HG02763 (cell line): ENCODE measurements at regions not wholly inside any gene's neighbourhood (a gene's known extent, or its start where the extent isn't known, plus 50 kb on each side); places are given as distances from the start of the nearest gene placed in this dataset.
A peak's percentile ranks its signal among the peaks of the same experiment; 100 is the strongest.
"Not testable (repeated sequence)": the region's sequence is repeated elsewhere in the genome, so short reads cannot be mapped to it uniquely, and the experiment has no call there.

Experiments
- ATAC-seq: cut with Tn5 transposase; IDR thresholded peaks from one replicate; pipeline ENCODE4 v1.9.1; 2021; ENCODE audit warnings: mild to moderate bottlenecking, moderate library complexity; ENCODE audit not compliant: unreplicated experiment

- ATAC-seq: peak; percentile 95
Measured at GRCh38 chr7:149714081-149714909, 59.1 kb downstream of the ZNF467 start.

- no peak for ATAC-seq
Measured at GRCh38 chr7:149713731-149714068, 59.7 kb downstream of the ZNF467 start.

- no peak for ATAC-seq
Measured at GRCh38 chr7:149713061-149713730, 60.2 kb downstream of the ZNF467 start.

GRCh38 chr7:149708026-149708425, 65.4 kb downstream of the ZNF467 start:
- ATAC-seq: no peak

GRCh38 chr7:149707448-149707886, 65.9 kb downstream of the ZNF467 start:
- ATAC-seq: no peak

- ATAC-seq: no peak
Measured at GRCh38 chr7:149706398-149706797, 67.0 kb downstream of the ZNF467 start.

- no peak for ATAC-seq
Measured at GRCh38 chr7:149704507-149704906, 68.9 kb downstream of the ZNF467 start.

- no peak for ATAC-seq
Measured at GRCh38 chr7:149703044-149703650, 70.2 kb downstream of the ZNF467 start.

GRCh38 chr7:149701495-149702240, 71.7 kb downstream of the ZNF467 start:
- ATAC-seq: no peak

- not testable (repeated sequence) for ATAC-seq
Measured at GRCh38 chr7:149697767-149698166, 75.6 kb downstream of the ZNF467 start.

- no peak for ATAC-seq
Measured at GRCh38 chr7:149696280-149696679, 77.1 kb downstream of the ZNF467 start.

- no peak for ATAC-seq
Measured at GRCh38 chr7:149692557-149692982, 80.8 kb downstream of the ZNF467 start.

GRCh38 chr7:149692056-149692455, 81.3 kb downstream of the ZNF467 start:
- no peak for ATAC-seq

- no peak for ATAC-seq
Measured at GRCh38 chr7:149690688-149691446, 82.5 kb downstream of the ZNF467 start.

- ATAC-seq: no peak
Measured at GRCh38 chr7:149689291-149689721, 84.1 kb downstream of the ZNF467 start.

GRCh38 chr7:149688836-149689235, 84.6 kb downstream of the ZNF467 start:
- ATAC-seq: no peak

GRCh38 chr7:149687820-149688219, 85.6 kb downstream of the ZNF467 start:
- ATAC-seq: not testable (repeated sequence)

GRCh38 chr7:149686449-149686848, 86.9 kb downstream of the ZNF467 start:
- no peak for ATAC-seq

GRCh38 chr7:149686011-149686410, 87.4 kb downstream of the ZNF467 start:
- no peak for ATAC-seq

GRCh38 chr7:149685455-149685854, 87.9 kb downstream of the ZNF467 start:
- ATAC-seq: no peak
